ENCODE measurements at regions not wholly inside any gene's neighbourhood (a gene's known extent, or its start where the extent isn't known, plus 50 kb on each side); places are given as distances from the start of the nearest gene placed in this dataset.

- no peak for TF ChIP-seq CTCF (IDR thresholded peaks at IDR 0.05 in 2 of 3, conservative IDR thresholded peaks at IDR 0.05 in 1 of 3; ENCODE audit: control insufficient read depth in 2 of 3, extremely low read depth in 1 of 3, insufficient read depth in 1 of 3, low read depth in 3 of 3, low read length in 3 of 3)
- TF ChIP-seq PBX3 (IDR thresholded peaks at IDR 0.05; ENCODE audit: insufficient replicate concordance, low read depth, low read length), result no peak
- TF ChIP-seq ESRRA (IDR thresholded peaks at IDR 0.05; ENCODE audit: low read length), result no peak
- TF ChIP-seq ETV6 (conservative IDR thresholded peaks at IDR 0.05 in 1 of 2, IDR thresholded peaks at IDR 0.05 in 1 of 2; ENCODE audit: borderline replicate concordance in 1 of 2, low read depth in 1 of 2), result no peak
- no peak for TF ChIP-seq NR2C2 (IDR thresholded peaks at IDR 0.05; ENCODE audit: borderline replicate concordance, control insufficient read depth, insufficient read length, low read depth)
- TF ChIP-seq SPI1 (IDR thresholded peaks at IDR 0.05; ENCODE audit: borderline replicate concordance, insufficient read depth, low read depth, low read length), result no peak
- no peak for TF ChIP-seq YY1 (IDR thresholded peaks at IDR 0.05; ENCODE audit: low read depth, low read length)
- TF ChIP-seq CREB1 (IDR thresholded peaks at IDR 0.05; ENCODE audit: low read depth), result no peak
- no peak for TF ChIP-seq HDAC2 (IDR thresholded peaks at IDR 0.05)
Measured at GRCh38 chr12:41636653-41637052, 448.5 kb downstream of the PDZRN4 start.

Measured in GM12878 (cell line).